Right lobe of liver (tissue), 4 donors: ENCODE measurements at regions not wholly inside any gene's neighbourhood (a gene's known extent, or its start where the extent isn't known, plus 50 kb on each side); places are given as distances from the start of the nearest gene placed in this dataset.

ENCODE experiments used
- CTCF ChIP-seq, 4 donors: fragments of 200-600 bp in 3 of 4; fragments of 450-650 bp in 1 of 4; IDR thresholded peaks; one replicate each; pipeline versions ENCODE4 v1.5.1 to v1.8.0; 2016 to 2022; ENCODE audit warnings: antibody characterized with exemption in 4 of 4, mild to moderate bottlenecking in 2 of 4
- POLR2A ChIP-seq: fragments of 450-650 bp; IDR thresholded peaks from one replicate; pipeline ENCODE4 v1.6.1; 2017; ENCODE audit warnings: antibody characterized with exemption, mild to moderate bottlenecking
- donor health status: DM: no; HTN: no; CAD: no.
- donor health status: DM: no; HTN: no; CAD: no.
- donor health status: DM: no; HTN: yes; CAD: no.

DNA sequence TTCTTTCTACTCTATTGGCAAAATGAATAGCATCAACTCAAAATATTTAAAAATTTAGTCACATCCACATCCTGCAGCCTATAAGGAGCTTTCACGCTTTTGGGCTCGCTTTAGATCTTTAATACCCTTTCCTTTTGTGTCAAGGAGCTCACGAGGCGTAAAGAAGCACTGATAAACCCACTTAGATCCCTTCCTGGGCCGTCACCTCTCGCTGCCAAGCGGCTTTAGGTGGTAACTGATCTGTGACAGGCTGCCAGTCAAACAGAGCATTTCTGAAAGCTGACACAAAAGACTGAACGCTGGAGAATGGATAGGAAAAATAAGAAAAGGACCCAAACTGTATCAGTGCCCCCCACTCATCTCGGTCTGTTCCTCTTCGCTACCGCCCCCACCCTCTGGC lies 385.7 kb upstream of the MMS22L start:
- TF ChIP-seq CTCF (IDR thresholded peaks at IDR 0.05) (no peak), POLR2A (no peak)
